H9 (cell line): ENCODE measurements at regions not wholly inside any gene's neighbourhood (a gene's known extent, or its start where the extent isn't known, plus 50 kb on each side); places are given as distances from the start of the nearest gene placed in this dataset.
A peak's percentile ranks its signal among the peaks of the same experiment; 100 is the strongest.

Experiments used
- DNase-seq: peaks from one replicate; pipeline ENCODE4 v3.0.0-alpha.2; 2017
- H2AFZ ChIP-seq: one replicate; pipeline ENCODE4 v1.6.1; 2013; ENCODE audit warnings: mild to moderate bottlenecking, low read length, control low read depth, moderate library complexity
- H2AK5ac ChIP-seq: 2 replicates; pipeline ENCODE4 v1.6.1; 2013; ENCODE audit warnings: low read length, control low read depth, mixed read lengths; ENCODE audit not compliant: insufficient read length
- H2BK120ac ChIP-seq: one replicate; pipeline ENCODE4 v1.6.1; 2013; ENCODE audit warnings: low read depth, mild to moderate bottlenecking, low read length, control low read depth, inconsistent platforms; ENCODE audit not compliant: poor library complexity, severe bottlenecking
- H2BK12ac ChIP-seq: 2 replicates; pipeline ENCODE4 v1.6.1; 2013; ENCODE audit warnings: low read length, control low read depth, mixed read lengths, low read depth; ENCODE audit not compliant: insufficient read length
- H2BK15ac ChIP-seq: 2 replicates; pipeline ENCODE4 v1.6.1; 2013; ENCODE audit warnings: low read depth, low read length, control low read depth
- H2BK20ac ChIP-seq: one replicate; pipeline ENCODE4 v1.6.1; 2013; ENCODE audit warnings: low read depth, mild to moderate bottlenecking, low read length, control low read depth, inconsistent platforms; ENCODE audit not compliant: poor library complexity, severe bottlenecking
- H2BK5ac ChIP-seq: 2 replicates; pipeline ENCODE4 v1.6.1; 2013; ENCODE audit warnings: low read length, control low read depth, mixed read lengths; ENCODE audit not compliant: insufficient read length
- H3K14ac ChIP-seq: 2 replicates; pipeline ENCODE4 v1.6.1; 2013; ENCODE audit warnings: low read length, control low read depth; ENCODE audit not compliant: insufficient read depth
- H3K18ac ChIP-seq: 2 replicates; pipeline ENCODE4 v1.6.1; 2013; ENCODE audit warnings: low read depth, mild to moderate bottlenecking, mixed read lengths, low read length, control low read depth; ENCODE audit not compliant: insufficient read length
- H3K23ac ChIP-seq: 2 replicates; pipeline ENCODE4 v1.6.1; 2013; ENCODE audit warnings: low read length, control low read depth, mixed read lengths, low read depth; ENCODE audit not compliant: insufficient read length
- H3K23me2 ChIP-seq: 2 replicates; pipeline ENCODE4 v1.6.1; 2013; ENCODE audit warnings: low read depth, mild to moderate bottlenecking, mixed read lengths, low read length, control low read depth; ENCODE audit not compliant: insufficient read length, poor library complexity, severe bottlenecking
- H3K27ac ChIP-seq: 2 replicates; pipeline ENCODE4 v1.5.1; 2013; ENCODE audit warnings: low read length, control low read depth, mixed read lengths, low read depth; ENCODE audit not compliant: insufficient read length
- H3K27me3 ChIP-seq: 2 replicates; pipeline ENCODE4 v1.6.1; 2013; ENCODE audit warnings: low read length, control low read depth, inconsistent platforms; ENCODE audit not compliant: insufficient read depth
- H3K4ac ChIP-seq: 2 replicates; pipeline ENCODE4 v1.6.1; 2013; ENCODE audit warnings: low read depth, mild to moderate bottlenecking, control low read depth, inconsistent platforms, low read length, moderate library complexity
- H3K4me1 ChIP-seq: 2 replicates; pipeline ENCODE4 v1.6.1; 2013; ENCODE audit warnings: low read length, control low read depth, inconsistent platforms; ENCODE audit not compliant: insufficient read depth
- H3K4me2 ChIP-seq: 2 replicates; pipeline ENCODE4 v1.6.1; 2013; ENCODE audit warnings: low read length, control low read depth, mixed read lengths; ENCODE audit not compliant: insufficient read length, insufficient read depth
- H3K56ac ChIP-seq: 2 replicates; pipeline ENCODE4 v1.6.1; 2013; ENCODE audit warnings: low read depth, mild to moderate bottlenecking, mixed read lengths, low read length, control low read depth; ENCODE audit not compliant: insufficient read length
- H3K79me1 ChIP-seq: 2 replicates; pipeline ENCODE4 v1.6.1; 2013; ENCODE audit warnings: low read depth, mild to moderate bottlenecking, moderate library complexity, low read length, control low read depth, inconsistent platforms; ENCODE audit not compliant: insufficient read depth, poor library complexity, severe bottlenecking
- H3K79me2 ChIP-seq: 2 replicates; pipeline ENCODE4 v1.6.1; 2013; ENCODE audit warnings: low read length, control low read depth, inconsistent platforms; ENCODE audit not compliant: insufficient read depth
- H3K9ac ChIP-seq: 2 replicates; pipeline ENCODE4 v1.6.1; 2013; ENCODE audit warnings: low read length, control low read depth, mixed read lengths; ENCODE audit not compliant: insufficient read length; ENCODE audit errors: extremely low read depth
- H3K9me3 ChIP-seq: one replicate; pipeline ENCODE4 v1.6.1; 2013; ENCODE audit warnings: low read depth, low read length, inconsistent platforms; ENCODE audit not compliant: control insufficient read depth
- H3T11ph ChIP-seq: one replicate; pipeline ENCODE4 v1.6.1; 2013; ENCODE audit warnings: mild to moderate bottlenecking, low read length, control low read depth, inconsistent platforms
- H4K20me1 ChIP-seq: one replicate; pipeline ENCODE4 v1.6.1; 2013; ENCODE audit not compliant: control insufficient read depth, insufficient read length, insufficient read depth
- H4K5ac ChIP-seq: 2 replicates; pipeline ENCODE4 v1.6.1; 2013; ENCODE audit warnings: low read depth, mild to moderate bottlenecking, mixed read lengths, low read length, control low read depth; ENCODE audit not compliant: insufficient read length
- H4K8ac ChIP-seq: replicated peaks from 2 replicates; pipeline ENCODE4 v1.6.1; 2013; ENCODE audit warnings: low read length, control low read depth, mixed read lengths, low read depth; ENCODE audit not compliant: insufficient read length
- H4K91ac ChIP-seq: 2 replicates; pipeline ENCODE4 v1.6.1; 2013; ENCODE audit warnings: low read depth, mild to moderate bottlenecking, moderate library complexity, mixed read lengths, low read length, control low read depth; ENCODE audit not compliant: insufficient read length
- H3K27ac Mint-ChIP-seq, 3 experiments: 2 replicates in 2 of 3; 3 replicates in 1 of 3; pipeline ENCODE4 v1.8.0; 2020 to 2021; ENCODE audit warnings: mixed read lengths in 3 of 3, mild to moderate bottlenecking in 1 of 3, moderate library complexity in 1 of 3
- H3K27me3 Mint-ChIP-seq: 2 replicates; pipeline ENCODE4 v1.8.0; 2021; ENCODE audit warnings: low read depth, mild to moderate bottlenecking, moderate library complexity, mixed read lengths
- H3K36me3 Mint-ChIP-seq, 3 experiments: 2 replicates in 2 of 3; 3 replicates in 1 of 3; pipeline ENCODE4 v1.8.0; 2020 to 2021; ENCODE audit warnings: low read depth in 3 of 3, mixed read lengths in 3 of 3; ENCODE audit not compliant: insufficient read depth in 1 of 3
- H3K4me1 Mint-ChIP-seq, 2 experiments: 2 replicates each; pipeline ENCODE4 v1.8.0; 2020; ENCODE audit warnings: mixed read lengths in 2 of 2
- H3K4me3 Mint-ChIP-seq, 2 experiments: 2 replicates in 1 of 2; 3 replicates in 1 of 2; pipeline ENCODE4 v1.8.0; 2020 to 2021; ENCODE audit warnings: mild to moderate bottlenecking in 2 of 2, mixed read lengths in 2 of 2, moderate library complexity in 1 of 2
- H3K9me3 Mint-ChIP-seq, 2 experiments: 2 replicates in 1 of 2; 3 replicates in 1 of 2; pipeline ENCODE4 v1.8.0; 2020; ENCODE audit warnings: mild to moderate bottlenecking in 2 of 2, mixed read lengths in 2 of 2, moderate library complexity in 1 of 2
- CTCF ChIP-seq: fragments of 200-600 bp; sonication (generic); conservative IDR thresholded peaks from 3 replicates; pipeline ENCODE4 v1.8.0; 2021; ENCODE audit warnings: antibody characterized with exemption, mild to moderate bottlenecking
- WGBS: extraction: QIAGEN DNeasy Blood & Tissue Kit; methylation state at CpG from one replicate; pipeline ENCODE4 v1.1.7; 2013; ENCODE audit warnings: missing lambda C conversion rate, low lambda C conversion rate, mixed read lengths; ENCODE audit not compliant: insufficient read length; ENCODE audit errors: extremely low coverage; 5-methylcytosine and 5-hydroxymethylcytosine counted together

DNA sequence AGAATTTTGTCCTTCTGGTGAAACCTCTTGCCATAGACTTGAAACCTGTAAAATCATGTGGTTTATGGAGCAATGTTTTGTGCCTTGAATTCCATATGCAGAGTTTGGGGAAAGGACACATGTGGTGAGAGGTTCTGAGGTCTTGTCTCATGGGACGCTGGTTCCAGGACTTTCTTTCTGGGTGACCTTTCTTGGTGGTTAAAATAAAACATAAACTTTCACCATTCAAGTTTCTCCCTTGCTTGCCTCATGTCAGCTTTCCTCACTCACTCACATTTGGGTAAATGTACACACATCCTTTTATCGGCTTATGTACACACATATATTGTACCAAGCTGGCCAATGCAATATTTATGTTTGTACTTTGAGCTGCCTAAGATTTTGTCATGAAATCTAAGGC lies 144.9 kb upstream of the CELF2 start:
- no peak overlapping the region for H4K8ac ChIP-seq
- no peak overlapping the region for H4K5ac ChIP-seq
- H2BK15ac ChIP-seq: no peak overlapping the region
- no peak overlapping the region for H2BK120ac ChIP-seq
- H3K56ac ChIP-seq: no peak overlapping the region
- no peak overlapping the region for H3K23ac ChIP-seq
- no peak overlapping the region for H3K14ac ChIP-seq
- Mint-ChIP-seq H3K27me3 (no peaks in the 10 kb centered on the region), H3K36me3 (no peaks in the 10 kb centered on the region), H3K4me1 (peaks cover 21 to 26% of the 10 kb centered on the region in 2 experiments), H3K9me3 (no peaks in the 10 kb centered on the region), H3K4me3 (no peak overlapping the region), H3K27ac (no peak overlapping the region)
- no peak overlapping the region for H2BK5ac ChIP-seq
- H3K9ac ChIP-seq: no peak overlapping the region
- H2BK12ac ChIP-seq: peak overlapping the region; percentile 73
- no peaks in the 10 kb centered on the region for H3K79me1 ChIP-seq
- H4K20me1 ChIP-seq: no peaks in the 10 kb centered on the region
- no CpG with 5 or more reads among the region's 2 CpGs for WGBS
- H4K91ac ChIP-seq: no peak overlapping the region
- H3K27me3 ChIP-seq: no peaks in the 10 kb centered on the region
- H2BK20ac ChIP-seq: no peak overlapping the region
- H3K4me2 ChIP-seq: no peak overlapping the region
- H3K79me2 ChIP-seq: no peaks in the 10 kb centered on the region
- H3T11ph ChIP-seq: no peak overlapping the region
- H3K27ac ChIP-seq: no peak overlapping the region
- H3K4ac ChIP-seq: no peak overlapping the region
- H2AFZ ChIP-seq: no peak overlapping the region
- H3K18ac ChIP-seq: no peak overlapping the region
- H3K23me2 ChIP-seq: no peaks in the 10 kb centered on the region
- no peaks in the 10 kb centered on the region for H3K9me3 ChIP-seq
- H3K4me1 ChIP-seq: peaks cover 2% of the 10 kb centered on the region; the same call in 1 of the 2 replicates
- TF ChIP-seq CTCF: no peak
- H2AK5ac ChIP-seq: no peak overlapping the region
- DNase-seq: no peak
